ENCODE measurements at regions not wholly inside any gene's neighbourhood (a gene's known extent, or its start where the extent isn't known, plus 50 kb on each side); places are given as distances from the start of the nearest gene placed in this dataset.
"Not testable (repeated sequence)": the region's sequence is repeated elsewhere in the genome, so short reads cannot be mapped to it uniquely, and the experiment has no call there.

- not testable (repeated sequence) for H3K27ac ChIP-seq (ENCODE audit: insufficient read depth, low read length, poor library complexity, severe bottlenecking); H3K4me1 ChIP-seq (ENCODE audit: control insufficient read depth, insufficient read depth, low read length, poor library complexity, severe bottlenecking); DNase-seq; H3K27me3 ChIP-seq (replicated peaks; ENCODE audit: control insufficient read depth, insufficient read depth, low read length, poor library complexity, severe bottlenecking); H3K9me3 ChIP-seq (ENCODE audit: control insufficient read depth, low read length); H3K36me3 ChIP-seq (ENCODE audit: control insufficient read depth, insufficient read depth, low read length); H3K4me3 ChIP-seq (ENCODE audit: insufficient read depth, low read depth, low read length, poor library complexity, severe bottlenecking)
Measured at GRCh38 chr7:67358316-67358715, 361.7 kb downstream of the TYW1 start.

DNA sequence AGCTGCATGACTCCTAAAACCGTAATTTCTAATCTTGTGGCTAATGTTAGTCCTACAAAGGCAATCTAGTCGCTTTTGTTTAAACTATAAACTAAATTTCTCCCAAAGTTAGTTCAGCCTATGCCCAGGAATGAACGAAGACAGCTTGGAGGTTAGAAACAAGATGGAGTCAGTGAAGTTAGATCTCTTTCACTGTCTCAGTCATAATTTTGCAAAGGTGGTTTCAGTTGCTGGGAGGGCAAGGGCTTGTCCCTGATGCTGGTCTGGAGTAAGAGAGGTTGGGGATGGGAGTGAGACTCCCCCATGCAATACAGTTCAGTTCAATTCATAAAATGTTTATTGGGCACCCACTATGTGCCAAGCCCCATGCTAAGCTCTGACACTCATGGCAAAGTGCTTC lies 362.1 kb downstream of the TYW1 start:
- H3K9me3 ChIP-seq (ENCODE audit: control insufficient read depth, low read length); H3K27ac ChIP-seq (ENCODE audit: insufficient read depth, low read length, poor library complexity, severe bottlenecking); H3K4me1 ChIP-seq (ENCODE audit: control insufficient read depth, insufficient read depth, low read length, poor library complexity, severe bottlenecking); H3K4me3 ChIP-seq (ENCODE audit: insufficient read depth, low read depth, low read length, poor library complexity, severe bottlenecking); H3K36me3 ChIP-seq (ENCODE audit: control insufficient read depth, insufficient read depth, low read length); DNase-seq; H3K27me3 ChIP-seq (replicated peaks; ENCODE audit: control insufficient read depth, insufficient read depth, low read length, poor library complexity, severe bottlenecking): not testable (repeated sequence)

- H3K27me3 ChIP-seq (replicated peaks; ENCODE audit: control insufficient read depth, insufficient read depth, low read length, poor library complexity, severe bottlenecking): no peaks in the 10 kb centered on the region
- H3K9me3 ChIP-seq (ENCODE audit: control insufficient read depth, low read length): no peaks in the 10 kb centered on the region
- H3K4me1 ChIP-seq (ENCODE audit: control insufficient read depth, insufficient read depth, low read length, poor library complexity, severe bottlenecking): no peaks in the 10 kb centered on the region
- no peak overlapping the region for H3K27ac ChIP-seq (ENCODE audit: insufficient read depth, low read length, poor library complexity, severe bottlenecking)
- H3K4me3 ChIP-seq (ENCODE audit: insufficient read depth, low read depth, low read length, poor library complexity, severe bottlenecking): no peak overlapping the region
- no peak for DNase-seq
- no peaks in the 10 kb centered on the region for H3K36me3 ChIP-seq (ENCODE audit: control insufficient read depth, insufficient read depth, low read length)
Measured at GRCh38 chr7:67359900-67360299, 363.3 kb downstream of the TYW1 start.

DNA sequence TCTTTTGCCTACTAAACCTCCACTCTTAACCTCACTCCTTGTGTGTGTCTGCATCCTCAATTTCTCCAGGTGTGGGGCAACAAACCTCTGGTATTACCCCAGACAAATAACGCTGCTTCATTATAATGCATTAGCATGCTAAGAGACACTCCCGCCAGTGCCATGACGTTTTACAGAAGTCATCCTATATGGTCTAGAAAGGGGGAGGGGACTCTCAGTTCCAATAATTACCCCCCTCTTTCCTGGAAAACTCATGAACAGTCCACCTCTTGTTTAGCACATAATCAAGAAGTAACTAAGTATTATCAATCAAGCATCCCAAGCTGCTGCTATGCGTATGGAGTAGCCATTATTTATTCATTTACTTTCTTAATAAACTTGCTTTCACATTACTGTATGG lies 364.5 kb downstream of the TYW1 start:
- no peak for DNase-seq
- Histone ChIP-seq H3K4me3 (ENCODE audit: insufficient read depth, low read depth, low read length, poor library complexity, severe bottlenecking) (no peak overlapping the region), H3K4me1 (ENCODE audit: control insufficient read depth, insufficient read depth, low read length, poor library complexity, severe bottlenecking) (no peaks in the 10 kb centered on the region), H3K36me3 (ENCODE audit: control insufficient read depth, insufficient read depth, low read length) (no peaks in the 10 kb centered on the region), H3K27me3 (replicated peaks; ENCODE audit: control insufficient read depth, insufficient read depth, low read length, poor library complexity, severe bottlenecking) (no peaks in the 10 kb centered on the region), H3K9me3 (ENCODE audit: control insufficient read depth, low read length) (no peaks in the 10 kb centered on the region), H3K27ac (ENCODE audit: insufficient read depth, low read length, poor library complexity, severe bottlenecking) (no peak overlapping the region)

DNA sequence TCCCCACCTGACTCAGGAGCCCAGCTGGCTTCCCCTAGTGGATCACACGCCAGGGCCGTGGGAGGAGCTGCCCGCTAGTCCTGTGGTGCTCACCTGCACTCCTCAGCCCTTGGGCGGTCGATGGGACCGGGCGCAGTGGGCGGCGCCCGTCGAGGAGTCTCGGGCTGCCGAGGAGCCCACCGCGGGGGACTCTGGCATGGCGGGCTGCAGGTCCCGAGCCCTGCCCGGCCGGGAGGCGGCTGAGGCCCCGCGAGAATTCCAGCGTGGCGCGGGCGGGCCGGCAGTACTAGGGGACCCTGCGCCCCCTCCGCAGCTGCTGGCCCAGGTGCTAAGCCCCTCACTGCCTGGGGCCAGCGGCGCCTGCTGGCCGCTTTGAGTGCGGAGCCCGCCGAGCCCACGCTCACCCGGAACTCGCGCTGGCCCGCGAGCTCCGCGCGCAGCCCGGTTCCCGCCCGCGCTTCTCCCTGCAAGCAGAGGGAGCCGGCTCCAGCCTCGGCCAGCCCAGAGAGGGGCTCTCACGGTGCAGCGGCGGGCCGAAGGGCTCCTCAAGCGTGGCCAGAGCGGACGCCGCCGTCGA lies 367.9 kb downstream of the TYW1 start:
- Histone ChIP-seq H3K27me3 (replicated peaks; ENCODE audit: control insufficient read depth, insufficient read depth, low read length, poor library complexity, severe bottlenecking) (no peaks in the 10 kb centered on the region), H3K4me1 (ENCODE audit: control insufficient read depth, insufficient read depth, low read length, poor library complexity, severe bottlenecking) (no peaks in the 10 kb centered on the region), H3K36me3 (ENCODE audit: control insufficient read depth, insufficient read depth, low read length) (no peaks in the 10 kb centered on the region), H3K4me3 (ENCODE audit: insufficient read depth, low read depth, low read length, poor library complexity, severe bottlenecking) (no peak overlapping the region), H3K9me3 (ENCODE audit: control insufficient read depth, low read length) (peaks cover 3% of the 10 kb centered on the region), H3K27ac (ENCODE audit: insufficient read depth, low read length, poor library complexity, severe bottlenecking) (no peak overlapping the region)
- DNase-seq: no peak

- DNase-seq: peak in 2 of 3 donors; percentile 4 to 25
- no peaks in the 10 kb centered on the region for H3K4me1 ChIP-seq (ENCODE audit: control insufficient read depth, insufficient read depth, low read length, poor library complexity, severe bottlenecking)
- no peak overlapping the region for H3K27ac ChIP-seq (ENCODE audit: insufficient read depth, low read length, poor library complexity, severe bottlenecking)
- peaks cover 4% of the 10 kb centered on the region for H3K27me3 ChIP-seq (replicated peaks; ENCODE audit: control insufficient read depth, insufficient read depth, low read length, poor library complexity, severe bottlenecking)
- no peaks in the 10 kb centered on the region for H3K36me3 ChIP-seq (ENCODE audit: control insufficient read depth, insufficient read depth, low read length)
- peaks cover 3% of the 10 kb centered on the region for H3K9me3 ChIP-seq (ENCODE audit: control insufficient read depth, low read length)
- no peak overlapping the region for H3K4me3 ChIP-seq (ENCODE audit: insufficient read depth, low read depth, low read length, poor library complexity, severe bottlenecking)
Measured at GRCh38 chr7:67371429-67372305, 375.0 kb downstream of the TYW1 start.

DNA sequence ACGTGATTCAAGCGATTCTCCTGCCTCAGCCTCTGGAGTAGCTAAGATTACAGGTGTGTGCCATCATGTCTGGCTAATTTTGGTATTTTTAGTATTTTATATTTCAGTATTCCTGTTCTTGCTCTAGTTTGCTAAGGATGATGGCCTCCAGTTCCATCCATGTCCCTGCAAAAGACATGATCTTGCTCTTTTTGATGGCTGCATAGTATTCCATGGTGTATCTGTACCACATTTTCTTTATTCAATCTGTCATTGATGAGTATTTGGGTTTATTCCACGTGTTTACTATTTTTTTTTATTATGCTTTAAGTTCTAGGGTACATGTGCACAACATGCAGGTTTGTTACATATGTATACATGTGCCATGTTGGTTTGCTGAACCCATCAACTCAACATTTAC lies 376.8 kb downstream of the TYW1 start:
- H3K4me1 ChIP-seq (ENCODE audit: control insufficient read depth, insufficient read depth, low read length, poor library complexity, severe bottlenecking); H3K27me3 ChIP-seq (replicated peaks; ENCODE audit: control insufficient read depth, insufficient read depth, low read length, poor library complexity, severe bottlenecking); H3K9me3 ChIP-seq (ENCODE audit: control insufficient read depth, low read length); H3K36me3 ChIP-seq (ENCODE audit: control insufficient read depth, insufficient read depth, low read length); H3K4me3 ChIP-seq (ENCODE audit: insufficient read depth, low read depth, low read length, poor library complexity, severe bottlenecking); H3K27ac ChIP-seq (ENCODE audit: insufficient read depth, low read length, poor library complexity, severe bottlenecking); DNase-seq: not testable (repeated sequence)

DNA sequence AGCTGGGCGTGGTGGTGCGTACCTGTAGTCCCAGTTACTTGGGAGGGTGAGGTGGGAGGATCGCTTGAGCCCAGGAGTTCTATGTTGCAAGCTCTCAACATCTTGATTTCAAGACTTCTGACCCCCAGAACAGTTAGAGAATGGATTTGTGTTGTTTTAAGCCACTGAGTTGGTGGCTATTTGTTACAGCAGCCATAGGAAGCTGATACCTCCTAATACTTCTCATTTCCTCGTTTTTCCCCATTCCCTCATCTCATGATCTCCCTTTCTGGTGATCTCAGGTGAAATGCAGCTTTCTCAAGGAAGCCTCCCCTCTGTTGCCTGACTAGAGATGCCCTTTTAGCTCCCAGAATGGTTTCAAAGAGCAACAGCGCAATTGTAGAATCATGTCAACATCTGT lies 378.8 kb downstream of the TYW1 start:
- DNase-seq: no peak
- Histone ChIP-seq H3K36me3 (ENCODE audit: control insufficient read depth, insufficient read depth, low read length) (no peaks in the 10 kb centered on the region), H3K27ac (ENCODE audit: insufficient read depth, low read length, poor library complexity, severe bottlenecking) (no peak overlapping the region), H3K4me1 (ENCODE audit: control insufficient read depth, insufficient read depth, low read length, poor library complexity, severe bottlenecking) (no peaks in the 10 kb centered on the region), H3K27me3 (replicated peaks; ENCODE audit: control insufficient read depth, insufficient read depth, low read length, poor library complexity, severe bottlenecking) (peaks cover 4% of the 10 kb centered on the region), H3K9me3 (ENCODE audit: control insufficient read depth, low read length) (no peaks in the 10 kb centered on the region), H3K4me3 (ENCODE audit: insufficient read depth, low read depth, low read length, poor library complexity, severe bottlenecking) (no peak overlapping the region)

- DNase-seq: peak; percentile 2 to 37 (median 5)
- no peaks in the 10 kb centered on the region for H3K36me3 ChIP-seq (ENCODE audit: control insufficient read depth, insufficient read depth, low read length)
- no peak overlapping the region for H3K27ac ChIP-seq (ENCODE audit: insufficient read depth, low read length, poor library complexity, severe bottlenecking)
- H3K4me3 ChIP-seq (ENCODE audit: insufficient read depth, low read depth, low read length, poor library complexity, severe bottlenecking): no peak overlapping the region
- H3K4me1 ChIP-seq (ENCODE audit: control insufficient read depth, insufficient read depth, low read length, poor library complexity, severe bottlenecking): no peaks in the 10 kb centered on the region
- no peaks in the 10 kb centered on the region for H3K9me3 ChIP-seq (ENCODE audit: control insufficient read depth, low read length)
- no peaks in the 10 kb centered on the region for H3K27me3 ChIP-seq (replicated peaks; ENCODE audit: control insufficient read depth, insufficient read depth, low read length, poor library complexity, severe bottlenecking)
Measured at GRCh38 chr7:67377939-67378862, 381.6 kb downstream of the TYW1 start.

DNA sequence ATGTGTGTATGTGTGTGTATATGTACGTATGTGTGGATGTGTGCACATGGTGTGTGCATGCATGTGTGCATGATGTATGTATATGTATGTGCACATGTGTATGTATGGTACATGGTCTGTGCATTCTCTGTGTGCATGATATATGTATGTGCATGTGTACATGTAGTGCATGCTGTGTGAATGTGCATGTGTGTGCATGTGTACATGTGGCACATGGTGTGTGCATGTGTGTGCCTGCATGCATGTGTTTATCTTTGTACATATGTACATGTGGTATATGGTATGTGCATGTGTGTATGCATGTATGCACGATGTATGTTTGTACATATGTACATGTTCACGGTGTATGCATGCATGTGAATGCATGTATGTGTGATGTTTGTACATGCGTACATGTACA lies 383.7 kb downstream of the TYW1 start:
- DNase-seq: no peak
- Histone ChIP-seq H3K4me1 (ENCODE audit: control insufficient read depth, insufficient read depth, low read length, poor library complexity, severe bottlenecking) (no peaks in the 10 kb centered on the region), H3K9me3 (ENCODE audit: control insufficient read depth, low read length) (no peaks in the 10 kb centered on the region), H3K36me3 (ENCODE audit: control insufficient read depth, insufficient read depth, low read length) (no peaks in the 10 kb centered on the region), H3K27ac (ENCODE audit: insufficient read depth, low read length, poor library complexity, severe bottlenecking) (no peak overlapping the region), H3K4me3 (ENCODE audit: insufficient read depth, low read depth, low read length, poor library complexity, severe bottlenecking) (no peak overlapping the region), H3K27me3 (replicated peaks; ENCODE audit: control insufficient read depth, insufficient read depth, low read length, poor library complexity, severe bottlenecking) (no peaks in the 10 kb centered on the region)
